Loucy (cell line): ENCODE measurements at regions not wholly inside any gene's neighbourhood (a gene's known extent, or its start where the extent isn't known, plus 50 kb on each side); places are given as distances from the start of the nearest gene placed in this dataset.

Source experiments
- H2AFZ ChIP-seq: fragments of 200-600 bp; sonication (generic); 2 replicates; pipeline ENCODE4 v1.6.0; 2016; ENCODE audit warnings: antibody characterized with exemption, mild to moderate bottlenecking, low read length, moderate library complexity
- H3F3A ChIP-seq: fragments of 200-600 bp; 2 replicates; pipeline ENCODE4 v1.6.0; 2016; ENCODE audit warnings: antibody characterized with exemption, low read depth, mild to moderate bottlenecking
- H3K27me3 ChIP-seq: fragments of 200-600 bp; sonication (generic); 2 replicates; pipeline ENCODE4 v1.6.1; 2014; ENCODE audit warnings: low read length, mild to moderate bottlenecking; ENCODE audit not compliant: insufficient read depth, poor library complexity, severe bottlenecking
- H3K36me3 ChIP-seq: fragments of 200-600 bp; sonication (generic); 2 replicates; pipeline ENCODE4 v1.6.1; 2016; ENCODE audit warnings: low read length; ENCODE audit not compliant: insufficient read depth
- H3K4me1 ChIP-seq: fragments of 200-600 bp; sonication (generic); 2 replicates; pipeline ENCODE4 v1.5.1; 2014; ENCODE audit warnings: low read length, mild to moderate bottlenecking; ENCODE audit not compliant: insufficient read depth, poor library complexity, severe bottlenecking
- H3K4me2 ChIP-seq: fragments of 200-600 bp; sonication (generic); 2 replicates; pipeline ENCODE4 v1.6.0; 2014; ENCODE audit warnings: antibody characterized with exemption, low read length, low read depth, mild to moderate bottlenecking; ENCODE audit not compliant: poor library complexity, severe bottlenecking
- H3K4me3 ChIP-seq: fragments of 200-600 bp; sonication (generic); 2 replicates; pipeline ENCODE4 v1.5.1; 2014; ENCODE audit warnings: low read length, mild to moderate bottlenecking, mixed read lengths; ENCODE audit not compliant: poor library complexity, severe bottlenecking
- H3K79me2 ChIP-seq: fragments of 200-600 bp; sonication (generic); 2 replicates; pipeline ENCODE4 v1.6.1; 2014; ENCODE audit warnings: low read length; ENCODE audit not compliant: insufficient read depth
- H3K9ac ChIP-seq: fragments of 200-600 bp; sonication (generic); 2 replicates; pipeline ENCODE4 v1.6.0; 2014; ENCODE audit warnings: mild to moderate bottlenecking, low read depth, low read length, moderate library complexity; ENCODE audit not compliant: poor library complexity, severe bottlenecking
- H3K9me2 ChIP-seq: fragments of 200-600 bp; sonication (generic); replicated peaks from 2 replicates; pipeline ENCODE4 v1.6.1; 2016; ENCODE audit warnings: low read depth, low read length, mixed read lengths
- H3K9me3 ChIP-seq: fragments of 200-600 bp; sonication (generic); 2 replicates; pipeline ENCODE4 v1.6.1; 2014; ENCODE audit warnings: mild to moderate bottlenecking, antibody characterized with exemption, low read length, low read depth; ENCODE audit not compliant: insufficient read depth
- H4K20me1 ChIP-seq: fragments of 200-600 bp; sonication (generic); 2 replicates; pipeline ENCODE4 v1.6.0; 2014; ENCODE audit warnings: antibody characterized with exemption, low read length, mild to moderate bottlenecking; ENCODE audit not compliant: insufficient read depth, poor library complexity, severe bottlenecking
- EZH2phosphoT487 ChIP-seq: fragments of 200-600 bp; IDR thresholded peaks from 2 replicates; pipeline ENCODE4 v1.6.1; 2018; ENCODE audit warnings: antibody characterized with exemption, mild to moderate bottlenecking, moderate library complexity, borderline replicate concordance
- TF ChIP-seq, protein P1 (sequence below): fragments of 200-600 bp; sonication (generic); conservative IDR thresholded peaks from 2 replicates; pipeline ENCODE4 v1.5.1; 2014; ENCODE audit warnings: mild to moderate bottlenecking, antibody characterized with exemption, low read length

DNA sequence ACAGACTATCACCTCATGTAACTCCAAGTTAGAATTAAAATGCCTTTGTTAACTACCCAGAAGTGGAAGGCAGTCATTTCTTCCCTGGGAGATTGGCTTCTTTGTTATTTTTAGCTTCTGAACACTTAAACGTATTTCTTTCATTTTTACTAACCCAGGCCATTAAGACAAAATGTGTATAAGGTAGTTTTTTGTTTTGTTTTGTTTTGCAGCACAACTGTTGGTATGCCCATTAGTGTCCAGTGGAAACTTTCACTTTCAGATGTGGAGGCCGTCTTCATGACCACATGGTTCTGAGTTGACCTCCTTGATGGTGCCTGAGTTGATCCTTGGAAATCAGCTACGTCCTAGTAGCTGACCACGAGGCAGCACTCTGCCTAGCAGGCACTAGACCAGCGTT is 264.6 kb upstream of the ZNF608 start:
- no peak overlapping the region for H3K9ac ChIP-seq
- H3K9me2 ChIP-seq: no peaks in the 10 kb centered on the region
- peaks cover 9% of the 10 kb centered on the region for H3K4me1 ChIP-seq
- no peak for TF ChIP-seq EZH2phosphoT487
- TF ChIP-seq, protein P1, sequence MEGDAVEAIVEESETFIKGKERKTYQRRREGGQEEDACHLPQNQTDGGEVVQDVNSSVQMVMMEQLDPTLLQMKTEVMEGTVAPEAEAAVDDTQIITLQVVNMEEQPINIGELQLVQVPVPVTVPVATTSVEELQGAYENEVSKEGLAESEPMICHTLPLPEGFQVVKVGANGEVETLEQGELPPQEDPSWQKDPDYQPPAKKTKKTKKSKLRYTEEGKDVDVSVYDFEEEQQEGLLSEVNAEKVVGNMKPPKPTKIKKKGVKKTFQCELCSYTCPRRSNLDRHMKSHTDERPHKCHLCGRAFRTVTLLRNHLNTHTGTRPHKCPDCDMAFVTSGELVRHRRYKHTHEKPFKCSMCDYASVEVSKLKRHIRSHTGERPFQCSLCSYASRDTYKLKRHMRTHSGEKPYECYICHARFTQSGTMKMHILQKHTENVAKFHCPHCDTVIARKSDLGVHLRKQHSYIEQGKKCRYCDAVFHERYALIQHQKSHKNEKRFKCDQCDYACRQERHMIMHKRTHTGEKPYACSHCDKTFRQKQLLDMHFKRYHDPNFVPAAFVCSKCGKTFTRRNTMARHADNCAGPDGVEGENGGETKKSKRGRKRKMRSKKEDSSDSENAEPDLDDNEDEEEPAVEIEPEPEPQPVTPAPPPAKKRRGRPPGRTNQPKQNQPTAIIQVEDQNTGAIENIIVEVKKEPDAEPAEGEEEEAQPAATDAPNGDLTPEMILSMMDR: no peak
- H3K36me3 ChIP-seq: no peaks in the 10 kb centered on the region
- no peaks in the 10 kb centered on the region; the same call in 1 of the 2 replicates for H3F3A ChIP-seq
- no peaks in the 10 kb centered on the region for H3K27me3 ChIP-seq
- H3K4me2 ChIP-seq: no peak overlapping the region
- no peaks in the 10 kb centered on the region for H4K20me1 ChIP-seq
- no peaks in the 10 kb centered on the region for H3K79me2 ChIP-seq
- no peak overlapping the region for H2AFZ ChIP-seq
- no peak overlapping the region for H3K4me3 ChIP-seq
- H3K9me3 ChIP-seq: no peaks in the 10 kb centered on the region

DNA sequence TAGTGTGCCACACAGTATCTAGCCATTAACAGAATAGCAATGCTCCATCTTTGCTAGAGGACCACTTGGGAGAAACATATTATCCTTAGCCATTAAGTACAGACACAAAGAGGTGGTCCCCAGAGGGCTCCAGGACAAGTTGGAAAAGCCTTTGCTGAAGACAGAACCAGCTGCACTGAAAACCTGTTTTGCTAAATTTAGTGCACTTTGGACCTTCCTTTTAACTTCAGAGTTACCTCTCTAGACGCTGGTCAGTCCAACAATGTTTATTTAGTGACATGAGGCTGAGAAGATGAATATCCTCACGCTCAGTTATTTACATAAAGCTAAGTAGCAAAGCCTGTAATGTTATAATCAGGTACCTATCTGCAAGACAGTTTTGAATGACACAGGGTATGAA is 265.0 kb upstream of the ZNF608 start:
- no peaks in the 10 kb centered on the region for H3K79me2 ChIP-seq
- H4K20me1 ChIP-seq: no peaks in the 10 kb centered on the region
- H3K9me3 ChIP-seq: no peaks in the 10 kb centered on the region
- H3K27me3 ChIP-seq: no peaks in the 10 kb centered on the region
- H2AFZ ChIP-seq: no peak overlapping the region
- H3K36me3 ChIP-seq: no peaks in the 10 kb centered on the region
- no peak overlapping the region for H3K4me2 ChIP-seq
- peaks cover 8% of the 10 kb centered on the region for H3K4me1 ChIP-seq
- TF ChIP-seq, protein P1: no peak
- TF ChIP-seq EZH2phosphoT487: no peak
- no peaks in the 10 kb centered on the region for H3K9me2 ChIP-seq
- H3K9ac ChIP-seq: no peak overlapping the region
- H3F3A ChIP-seq: no peaks in the 10 kb centered on the region; the same call in 1 of the 2 replicates
- H3K4me3 ChIP-seq: no peak overlapping the region

DNA sequence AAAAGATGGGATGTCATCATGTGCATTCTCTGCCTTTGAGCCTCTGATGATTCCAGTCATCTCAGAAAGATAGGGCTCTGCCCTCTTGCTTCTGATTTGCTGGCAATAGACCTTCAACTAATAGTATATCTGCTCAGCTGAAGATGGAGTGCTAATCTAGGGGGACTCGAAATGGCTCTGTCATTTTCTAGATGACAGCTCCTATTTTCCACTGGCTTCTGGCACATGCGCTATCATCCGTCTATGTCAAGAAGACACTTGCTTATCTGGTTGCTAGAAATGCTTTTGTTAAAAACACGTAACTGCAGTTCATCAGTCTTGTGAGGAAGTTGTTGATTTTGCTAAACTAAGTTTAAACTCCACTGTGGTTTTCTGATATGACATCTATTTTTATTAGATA is 265.5 kb upstream of the ZNF608 start:
- no peak overlapping the region for H3K9ac ChIP-seq
- no peaks in the 10 kb centered on the region for H4K20me1 ChIP-seq
- no peaks in the 10 kb centered on the region for H3K27me3 ChIP-seq
- H3K36me3 ChIP-seq: no peaks in the 10 kb centered on the region
- no peak overlapping the region for H3K4me3 ChIP-seq
- no peaks in the 10 kb centered on the region for H3F3A ChIP-seq
- H3K4me2 ChIP-seq: no peak overlapping the region
- H3K79me2 ChIP-seq: no peaks in the 10 kb centered on the region
- no peak overlapping the region for H2AFZ ChIP-seq
- TF ChIP-seq, protein P1: no peak
- TF ChIP-seq EZH2phosphoT487: no peak
- peaks cover 3% of the 10 kb centered on the region for H3K4me1 ChIP-seq
- no peaks in the 10 kb centered on the region for H3K9me3 ChIP-seq
- no peaks in the 10 kb centered on the region for H3K9me2 ChIP-seq
